Urothelium cell line (cell line): ENCODE measurements at regions not wholly inside any gene's neighbourhood (a gene's known extent, or its start where the extent isn't known, plus 50 kb on each side); places are given as distances from the start of the nearest gene placed in this dataset.

Experiments
- DNase-seq: peaks from one replicate; pipeline ENCODE4 v3.0.0; 2011; ENCODE audit warnings: low spot score, mixed read lengths
- FAIRE-seq: peaks from 2 replicates; lab custom pipeline; 2011; peaks lifted over from hg19 to GRCh38; lab: Jason Lieb, UNC

DNA sequence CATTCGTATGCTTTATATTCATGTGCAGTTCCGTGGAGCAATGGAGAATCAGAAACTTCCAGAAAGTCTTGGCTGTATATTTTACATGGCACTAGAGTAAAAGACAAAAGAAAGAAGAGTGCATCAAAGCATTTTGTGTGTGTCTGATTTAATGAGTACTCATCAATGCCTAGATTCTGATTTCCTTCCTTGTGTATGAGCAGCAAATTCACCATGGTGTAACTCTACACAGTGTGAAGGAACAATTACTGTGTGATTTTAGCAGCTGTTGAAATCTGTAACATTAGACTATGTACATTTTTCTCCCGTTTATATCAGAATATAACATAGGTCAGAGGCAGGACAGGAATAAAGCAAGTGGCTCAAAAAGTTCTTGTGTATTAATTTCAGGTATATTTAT lies 102.0 kb upstream of the TSC22D2 start:
- no peak for FAIRE-seq
- no peak for DNase-seq

DNA sequence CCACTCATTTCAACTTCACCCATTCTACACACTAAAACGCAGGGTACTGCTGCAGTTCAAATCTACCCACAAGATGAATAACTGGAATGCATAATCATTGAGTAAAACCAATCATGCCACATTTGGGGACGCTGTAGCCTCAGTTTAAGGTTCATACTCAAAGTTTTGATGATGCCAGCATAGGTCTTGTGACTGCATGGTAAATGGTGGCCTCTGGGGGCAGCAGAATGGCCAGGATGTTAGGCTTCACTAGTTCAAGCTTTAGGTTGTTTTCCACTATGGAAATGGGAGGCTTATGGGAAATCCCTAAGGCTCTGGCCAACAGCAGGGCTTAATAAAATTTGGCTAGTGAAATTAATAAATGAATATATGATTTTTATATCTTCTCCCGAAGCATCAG lies 104.3 kb upstream of the TSC22D2 start:
- FAIRE-seq (no peak), DNase-seq (no peak)

DNA sequence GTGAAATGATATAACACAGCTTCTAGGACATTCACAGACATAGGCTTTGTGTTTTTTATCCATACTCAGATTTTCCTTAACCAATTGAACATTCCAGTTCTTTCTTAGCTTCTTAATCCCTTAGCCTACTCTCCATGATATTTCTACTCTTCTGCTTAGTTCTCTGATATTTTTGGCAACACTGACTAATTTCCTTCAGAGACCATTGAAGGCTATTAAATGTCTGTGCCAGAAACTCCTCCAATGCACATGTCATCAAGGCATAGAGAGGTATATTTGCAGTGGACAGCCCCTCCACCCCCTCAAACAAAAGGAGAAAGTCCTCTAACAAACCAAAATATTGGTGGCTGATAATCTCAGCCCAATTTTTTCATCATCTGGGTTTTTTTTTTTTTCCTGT lies 105.9 kb upstream of the TSC22D2 start:
- DNase-seq (no peak), FAIRE-seq (no peak)

DNA sequence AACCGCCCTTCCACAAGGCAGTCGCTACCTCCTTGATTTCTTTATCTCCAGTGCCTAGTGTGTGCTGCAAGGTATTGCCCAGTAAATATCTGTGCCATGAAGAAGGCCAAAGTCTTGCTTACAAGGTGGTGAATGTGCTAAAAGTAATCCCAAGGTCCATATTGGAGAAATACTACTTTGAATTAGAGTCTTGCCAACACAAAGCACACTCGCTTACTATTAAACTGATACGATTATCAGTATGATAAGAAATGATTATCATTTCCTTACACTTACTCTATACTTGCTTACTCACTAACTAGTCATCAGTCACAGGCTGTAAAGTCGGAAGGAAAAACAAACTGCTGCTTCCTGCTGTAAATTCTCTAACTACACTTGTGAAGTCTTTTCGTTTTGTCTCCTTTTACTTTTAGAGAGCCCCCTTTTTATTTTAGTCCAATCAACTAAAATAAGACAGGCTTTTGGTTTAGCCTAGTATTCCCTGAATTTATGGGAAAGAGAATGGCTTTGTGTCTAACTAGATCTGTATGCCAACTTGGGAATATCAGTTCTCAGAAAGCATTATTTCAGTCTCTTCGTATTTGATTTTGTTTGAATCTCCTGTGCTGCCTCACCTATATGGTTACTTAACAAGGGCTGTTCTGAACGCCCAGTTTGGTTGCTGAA lies 107.1 kb upstream of the TSC22D2 start:
- no peak for FAIRE-seq
- DNase-seq = no peak

DNA sequence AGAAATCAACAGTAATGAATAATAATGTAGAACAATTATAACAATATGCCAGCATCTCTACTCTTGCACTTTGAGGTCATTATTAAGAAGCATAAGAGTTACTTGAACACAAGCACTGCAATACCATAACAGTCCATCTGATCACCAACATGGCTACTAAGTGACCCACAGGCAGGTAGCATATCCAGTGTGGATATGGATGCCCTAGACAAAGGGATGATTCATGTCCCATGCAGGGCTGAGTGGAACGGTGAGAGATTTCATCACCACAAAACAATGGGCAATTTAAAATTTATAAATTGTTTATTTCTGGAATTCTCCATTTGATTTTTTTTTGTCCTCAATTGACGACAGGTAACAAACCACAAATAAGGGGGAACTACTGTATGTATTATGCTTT lies 107.7 kb upstream of the TSC22D2 start:
- DNase-seq (peak; percentile 26), FAIRE-seq (no peak)

DNA sequence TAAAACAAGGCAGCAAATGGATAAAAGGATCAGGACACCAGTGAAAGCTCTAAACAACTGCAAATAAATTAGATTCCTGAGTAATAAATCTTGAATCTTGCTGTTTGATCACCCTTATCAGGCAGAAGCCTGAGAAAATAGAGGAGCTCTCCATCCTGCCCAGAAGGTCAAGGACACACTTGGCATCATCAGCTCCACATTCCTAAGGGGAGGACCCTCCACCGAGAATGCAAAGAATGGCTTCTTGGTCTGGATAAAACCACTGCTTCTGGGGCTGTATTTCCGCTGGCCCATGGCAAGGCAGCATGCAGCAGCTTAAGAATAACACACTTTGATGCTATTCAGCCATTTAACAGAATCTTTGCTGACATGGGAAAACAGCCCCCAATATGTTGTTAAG lies 108.9 kb upstream of the TSC22D2 start:
- FAIRE-seq = no peak

DNA sequence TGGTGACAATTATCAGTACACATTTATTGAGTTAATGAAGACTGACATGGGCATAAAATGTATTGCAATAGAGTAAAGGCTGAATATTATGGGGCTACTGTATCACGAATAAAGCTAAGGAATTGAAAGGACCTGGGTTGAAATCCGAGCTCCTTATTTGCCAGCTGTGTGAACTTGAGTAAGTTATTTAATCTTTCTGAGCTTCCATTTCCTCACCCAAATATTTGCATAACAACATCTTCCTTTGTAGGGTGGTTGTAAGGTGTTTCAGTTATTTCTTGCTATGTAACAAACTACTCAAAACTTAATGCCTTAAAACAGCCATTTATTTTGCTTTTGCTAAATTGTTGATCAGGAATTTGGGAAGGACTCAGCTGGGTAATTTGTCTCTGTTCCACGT lies 111.1 kb upstream of the TSC22D2 start:
- no peak for DNase-seq
- no peak for FAIRE-seq

More for the DNA sequence above, 108.9 kb upstream of the TSC22D2 start:
- DNase-seq = peak; percentile 37

DNA sequence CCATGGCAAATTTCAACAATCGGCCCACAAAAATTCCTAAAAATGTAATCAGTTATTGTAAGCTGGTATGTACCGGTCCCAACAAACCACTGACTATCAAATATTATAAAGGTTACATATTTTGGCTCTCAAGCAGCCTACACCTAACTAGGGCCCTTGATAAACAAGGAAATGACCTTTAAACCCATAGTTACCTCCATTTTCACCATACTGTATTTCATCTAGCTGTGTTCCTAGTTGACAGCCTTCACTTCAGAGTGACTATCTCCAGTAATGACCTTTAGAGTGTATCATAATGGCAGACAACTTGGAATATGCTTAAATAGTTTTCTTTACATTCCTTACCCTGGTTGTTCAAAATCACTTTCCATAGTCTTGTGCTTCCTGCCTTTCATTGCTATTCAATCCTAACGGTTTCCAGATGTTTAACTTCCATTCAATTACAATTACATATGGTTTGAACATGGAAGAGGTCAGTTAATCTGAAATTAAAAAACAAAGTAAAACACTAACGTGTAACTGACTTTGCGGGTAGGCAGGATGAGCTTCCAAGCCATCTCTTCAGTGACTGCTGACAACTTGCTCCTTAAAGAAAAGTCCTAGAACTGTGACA lies 111.9 kb upstream of the TSC22D2 start:
- DNase-seq (no peak), FAIRE-seq (no peak)

DNA sequence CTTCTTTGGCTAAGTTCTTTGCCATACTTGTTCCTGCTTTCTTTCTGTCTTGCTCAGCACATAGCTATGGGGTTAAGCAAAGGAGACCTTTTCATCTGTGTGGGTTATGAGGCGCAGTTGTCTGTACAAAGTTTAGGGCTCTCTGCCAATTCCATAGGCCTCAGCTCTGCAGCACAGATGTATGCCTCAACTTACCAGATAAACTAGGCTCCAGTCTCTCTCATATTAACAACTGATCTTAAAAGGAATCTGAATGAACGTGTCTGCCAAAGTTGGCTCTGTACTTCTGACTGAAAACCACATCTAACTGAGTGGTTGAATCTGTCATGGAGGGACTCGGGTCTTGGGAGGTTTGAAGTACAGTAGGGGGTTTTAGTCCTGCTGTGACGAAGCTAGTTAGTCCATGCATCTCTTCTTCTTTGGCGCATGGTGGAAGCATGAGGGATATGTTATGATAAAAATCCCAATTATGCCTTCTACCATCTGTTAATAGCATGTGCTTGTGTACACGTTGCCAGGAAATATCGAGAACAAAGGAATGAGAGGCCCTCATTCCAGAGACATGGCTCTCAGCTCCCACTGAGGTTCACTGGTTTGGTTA lies 114.6 kb upstream of the TSC22D2 start:
- no peak for FAIRE-seq
- no peak for DNase-seq

DNA sequence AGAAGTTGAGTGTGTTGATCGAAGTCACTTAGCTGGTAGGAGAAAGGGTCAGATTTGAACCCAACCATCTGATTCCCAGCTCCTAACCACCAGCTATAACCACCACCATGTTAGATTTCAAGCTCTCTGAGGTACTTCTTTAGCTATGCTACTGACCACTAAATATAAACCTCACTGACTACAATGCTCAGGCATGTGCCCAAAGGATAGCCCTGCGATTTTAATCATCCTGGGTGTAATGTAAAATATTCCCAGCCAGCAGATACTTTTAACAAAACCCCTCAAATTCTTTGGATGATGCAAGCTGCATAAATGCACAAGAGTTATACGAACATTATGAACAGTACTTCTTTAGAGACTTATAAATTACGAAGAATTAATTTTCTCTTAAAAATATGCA lies 115.2 kb upstream of the TSC22D2 start:
- FAIRE-seq (no peak), DNase-seq (no peak)

DNA sequence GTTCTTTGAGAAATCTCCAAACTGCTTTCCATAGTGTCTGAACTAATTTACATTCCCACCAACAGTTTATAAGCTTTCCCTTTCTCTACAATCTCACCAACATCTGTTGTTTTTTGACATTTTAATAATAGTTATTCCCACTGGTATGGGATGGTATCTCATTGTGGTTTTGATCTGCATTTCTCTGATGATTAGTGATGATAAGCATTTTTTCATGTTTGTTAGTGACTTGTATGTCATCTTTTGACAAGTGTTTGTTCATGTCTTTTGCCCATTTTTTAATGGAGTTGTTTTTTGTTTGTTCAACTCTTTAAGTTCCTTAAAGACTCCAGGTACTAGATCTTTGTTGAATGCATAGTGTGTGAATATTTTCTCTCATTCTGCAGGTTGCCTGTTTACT lies 116.6 kb upstream of the TSC22D2 start:
- FAIRE-seq (no peak), DNase-seq (no peak)

DNA sequence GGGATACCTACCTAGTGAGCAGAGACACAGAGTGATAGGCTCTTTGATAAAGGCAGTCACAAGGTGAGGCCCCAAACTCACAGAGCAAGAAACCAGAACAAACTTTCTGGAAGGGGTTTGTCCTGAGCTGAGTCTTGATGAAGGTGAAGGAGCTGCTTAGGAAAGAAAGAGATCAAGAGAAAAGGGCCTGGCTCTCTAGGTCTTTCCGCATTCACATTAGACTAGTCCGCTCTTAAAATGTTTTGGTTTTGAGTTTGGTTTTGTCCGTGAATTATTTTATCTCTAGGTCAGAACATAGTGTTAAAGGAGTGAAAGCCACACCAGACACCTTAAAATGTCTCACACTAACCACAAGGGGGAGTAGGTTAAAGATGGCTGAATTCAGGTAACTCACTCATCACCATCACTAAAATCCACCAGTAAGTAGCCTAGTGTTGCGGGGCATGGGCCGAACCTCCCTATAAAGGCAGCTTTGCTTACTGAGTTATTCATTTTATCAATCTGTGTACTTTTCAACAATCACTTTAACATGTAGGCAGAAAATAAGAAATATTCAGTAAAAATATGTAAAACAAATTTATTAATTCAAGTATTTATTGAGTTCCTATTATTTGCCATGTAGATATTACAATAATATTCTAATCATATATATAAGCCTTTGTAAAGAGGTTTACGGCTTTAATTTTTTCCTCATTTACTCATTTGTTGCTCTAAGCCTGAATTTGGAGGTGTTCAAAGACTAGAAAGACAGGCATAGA lies 121.5 kb upstream of the TSC22D2 start:
- DNase-seq = peak; percentile 35
- FAIRE-seq = no peak

DNA sequence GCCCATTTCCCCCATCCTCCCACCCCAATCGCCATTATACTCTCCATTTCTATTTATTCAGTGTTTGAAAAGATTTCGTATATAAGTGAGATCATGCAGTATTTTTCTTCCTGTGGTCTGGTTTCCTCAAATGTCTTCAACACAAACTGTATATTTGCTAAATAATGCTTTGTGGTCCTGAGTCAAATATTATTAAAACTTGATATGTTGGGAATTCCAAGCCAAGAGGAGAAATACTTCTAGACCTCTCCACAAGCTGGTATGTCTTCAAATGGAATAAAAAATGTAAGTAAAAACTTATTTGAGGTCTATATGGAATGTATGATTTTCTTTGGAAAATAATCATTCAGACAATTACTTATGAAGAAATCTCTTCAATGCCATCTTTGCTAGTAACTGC lies 122.5 kb upstream of the TSC22D2 start:
- FAIRE-seq (no peak), DNase-seq (no peak)

DNA sequence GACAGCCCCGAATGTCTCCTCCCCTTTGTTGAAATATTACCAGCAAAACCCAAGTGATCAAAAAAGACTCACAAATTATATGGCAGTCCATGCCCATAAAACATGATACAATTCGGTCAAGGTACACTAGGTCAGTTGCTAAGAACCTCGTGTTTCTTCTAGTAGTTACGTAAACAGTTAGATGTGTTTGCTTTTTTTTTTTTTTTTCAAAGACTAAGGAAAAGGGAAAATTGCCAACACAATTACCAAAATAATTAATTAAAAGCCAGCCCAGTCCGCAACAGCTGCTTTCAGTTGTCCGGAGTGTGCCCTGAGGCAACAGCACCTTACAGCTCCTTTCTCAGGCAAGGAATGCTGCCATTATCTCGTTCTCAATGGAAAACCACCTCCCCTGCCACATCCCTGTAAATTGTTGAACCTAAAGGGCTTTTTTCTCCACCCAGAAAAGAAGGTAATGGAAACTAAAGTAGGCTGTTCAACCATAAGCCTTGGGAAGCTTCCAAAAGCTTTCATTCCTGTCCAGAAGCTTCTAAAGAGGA lies 129.2 kb upstream of the TSC22D2 start:
- no peak for DNase-seq
- no peak for FAIRE-seq

DNA sequence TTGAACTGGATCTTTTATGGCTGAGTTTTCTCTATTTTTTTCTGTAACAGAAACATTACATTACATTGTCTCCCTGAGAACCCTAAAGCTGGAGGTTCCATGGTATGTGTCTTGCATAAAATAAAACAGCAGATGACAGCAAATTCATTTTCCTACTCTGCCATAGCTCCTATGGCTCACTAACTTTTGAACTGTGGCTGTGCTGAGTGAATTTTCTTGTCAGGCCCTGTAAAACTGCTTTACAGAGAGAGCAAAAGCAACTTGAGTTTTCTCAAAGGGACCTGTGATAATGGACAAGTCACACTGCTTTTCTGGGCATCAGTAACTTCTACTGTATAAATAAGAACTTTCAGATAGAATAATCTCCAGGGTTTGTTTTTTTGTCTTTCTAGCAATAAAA lies 129.9 kb upstream of the TSC22D2 start:
- FAIRE-seq (no peak), DNase-seq (no peak)

DNA sequence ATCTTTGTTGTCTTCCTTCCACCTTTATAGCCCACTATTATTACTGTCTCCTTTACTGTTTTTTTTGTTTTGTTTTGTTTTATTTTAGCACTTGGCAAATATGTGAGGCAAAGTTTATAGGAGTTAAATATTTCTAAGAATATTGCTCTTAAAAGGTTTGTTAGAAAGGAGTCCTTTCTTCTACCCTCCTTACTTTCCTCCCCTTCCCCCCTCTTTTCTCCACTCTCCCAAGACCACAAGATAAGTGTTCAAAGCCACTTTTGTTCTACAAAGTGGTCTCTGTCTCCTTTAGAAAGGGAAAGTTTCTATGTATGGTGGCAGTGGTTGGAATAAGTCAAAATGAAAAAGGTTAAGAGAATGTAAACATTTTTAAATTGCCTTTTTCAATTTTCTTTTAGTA lies 130.7 kb upstream of the TSC22D2 start:
- FAIRE-seq (no peak), DNase-seq (no peak)

DNA sequence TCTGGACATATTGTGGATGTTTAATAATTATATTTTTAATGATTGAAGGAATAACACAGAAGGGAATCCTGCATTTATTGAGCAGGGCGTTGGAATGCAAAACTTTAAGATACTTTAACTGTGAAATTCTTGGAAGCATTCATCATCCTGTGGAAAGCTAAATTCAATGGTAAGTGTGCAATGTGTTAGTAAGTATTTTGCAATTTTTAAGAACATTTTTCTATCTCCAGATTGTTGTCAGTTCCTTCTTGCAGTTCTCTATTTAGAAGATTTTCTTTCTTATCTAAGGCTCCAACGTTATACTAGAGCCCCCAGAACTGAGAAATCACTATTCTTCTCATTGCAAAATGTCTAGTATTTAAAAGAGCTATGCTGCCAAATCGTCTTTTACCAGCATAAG lies 132.2 kb upstream of the TSC22D2 start:
- no peak for DNase-seq
- no peak for FAIRE-seq

DNA sequence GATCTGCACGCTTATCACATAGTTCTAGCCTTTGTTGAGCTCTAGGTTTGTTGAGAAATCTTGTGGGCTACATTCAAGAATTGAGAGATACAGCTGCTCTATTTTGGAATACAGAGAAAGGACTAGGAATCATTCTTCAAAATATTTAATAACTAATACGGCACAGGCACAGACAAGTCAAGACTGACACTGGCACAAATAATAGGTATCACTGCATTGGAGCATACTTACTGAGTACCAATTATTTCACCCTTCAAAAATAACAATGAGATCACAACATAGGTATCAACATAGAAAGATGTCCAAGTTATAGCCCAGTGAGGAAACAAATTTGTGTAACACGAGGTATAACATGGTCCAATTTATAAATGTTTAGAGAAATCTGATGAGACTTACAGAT lies 133.7 kb upstream of the TSC22D2 start:
- FAIRE-seq (no peak), DNase-seq (no peak)

DNA sequence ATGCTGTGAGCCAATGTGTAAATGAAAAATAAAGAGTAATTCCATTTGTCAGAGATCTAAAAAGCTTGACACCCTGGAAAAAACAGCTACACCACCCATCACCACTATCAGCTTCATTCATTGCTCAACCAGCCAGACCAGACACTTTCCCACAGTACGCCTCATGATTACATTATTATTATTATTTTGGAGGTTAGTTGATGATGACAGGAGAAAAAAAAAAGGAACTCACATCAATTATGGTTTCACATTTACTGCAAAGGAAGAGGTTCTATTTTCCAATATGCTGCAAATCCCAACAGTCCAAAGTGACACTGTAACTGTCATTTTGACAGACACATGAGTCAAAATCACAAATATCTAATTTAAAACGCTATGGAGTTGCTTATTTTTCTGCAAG lies 134.7 kb upstream of the TSC22D2 start:
- DNase-seq (no peak), FAIRE-seq (no peak)

DNA sequence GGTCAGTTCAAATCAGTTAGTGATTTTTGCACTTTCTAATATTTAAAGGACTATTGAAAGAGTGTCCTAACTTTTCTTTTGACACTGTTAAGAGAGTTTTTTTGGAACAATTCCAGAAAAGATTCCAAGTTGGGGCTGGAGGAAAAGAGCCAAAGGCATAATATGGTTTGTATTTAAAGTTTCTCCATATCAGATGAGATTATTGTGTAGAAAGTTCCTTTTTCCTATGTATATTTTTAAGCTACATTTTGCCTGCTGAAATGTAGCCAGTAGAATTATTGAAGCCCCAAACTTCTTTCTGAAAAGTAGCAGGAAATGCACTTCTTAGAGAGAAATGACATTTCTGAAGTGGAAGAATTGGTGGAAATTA lies 136.5 kb upstream of the TSC22D2 start:
- FAIRE-seq = no peak

DNA sequence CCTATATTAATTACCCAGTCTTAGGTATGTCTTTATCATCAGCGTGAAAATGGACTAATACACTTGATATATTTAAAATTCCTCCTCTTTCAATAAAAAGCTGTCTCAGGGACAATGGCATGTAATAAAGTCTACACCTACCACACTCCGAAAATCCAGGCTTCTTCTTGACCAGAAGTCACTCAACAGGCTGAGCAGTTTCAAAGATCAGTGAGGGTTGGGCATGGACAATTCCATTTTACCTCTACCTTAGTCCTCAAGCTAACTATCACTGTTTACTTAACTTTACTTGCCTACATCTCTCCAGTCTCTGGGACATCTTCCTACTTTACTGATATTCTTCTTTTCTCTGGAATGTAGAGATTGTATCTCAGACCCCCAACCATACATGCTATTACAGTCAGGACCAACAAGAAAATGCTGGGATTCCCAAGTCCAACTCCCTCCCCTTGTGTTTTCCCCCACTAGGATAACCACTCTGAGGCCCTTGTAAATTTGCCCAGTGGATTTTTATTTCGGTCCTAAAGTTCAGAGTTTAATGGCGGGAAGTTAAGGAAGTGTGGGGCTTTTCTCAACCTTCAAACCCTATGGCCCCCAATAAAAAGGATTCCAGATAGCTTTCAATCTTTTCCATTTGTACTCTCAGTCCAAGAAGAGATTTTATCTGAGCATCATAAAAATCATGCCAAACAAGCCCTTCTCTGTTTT lies 137.1 kb upstream of the TSC22D2 start:
- DNase-seq = no peak
- no peak for FAIRE-seq

More for the DNA sequence above, 136.5 kb upstream of the TSC22D2 start:
- DNase-seq = no peak
